ENCODE measurements at regions not wholly inside any gene's neighbourhood (a gene's known extent, or its start where the extent isn't known, plus 50 kb on each side); places are given as distances from the start of the nearest gene placed in this dataset.
"Not testable (repeated sequence)": the region's sequence is repeated elsewhere in the genome, so short reads cannot be mapped to it uniquely, and the experiment has no call there.

DNA sequence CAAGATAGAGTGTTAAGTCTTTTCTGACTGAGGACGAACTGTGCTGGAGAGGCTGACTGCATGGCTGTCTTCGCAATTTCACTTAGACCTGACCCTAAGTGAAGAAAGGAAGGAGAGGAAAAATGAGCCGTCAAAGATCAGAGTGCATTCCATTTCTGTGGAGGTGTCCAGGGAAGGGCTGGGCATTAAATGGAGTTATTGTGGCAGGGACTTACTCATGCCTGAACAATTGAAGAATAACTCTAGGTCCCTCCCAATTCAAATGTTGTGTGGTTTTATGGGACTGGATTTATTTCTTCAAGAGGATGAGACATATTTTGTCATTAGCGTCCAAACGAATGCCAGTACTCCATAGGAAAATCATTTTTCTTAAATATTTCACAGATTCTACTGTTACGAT lies 187.3 kb upstream of the CFAP20DC start:
- intact Hi-C loops (cut with DNase I, micrococcal nuclease) = no loop called here
- DNase-seq (no peak), ATAC-seq (no peak)

- intact Hi-C loops (cut with DNase I, micrococcal nuclease) = no loop called here
- DNase-seq = no peak
- no peak for ATAC-seq
Observed at GRCh38 chr3:59235634-59236012, 185.8 kb upstream of the CFAP20DC start.

DNA sequence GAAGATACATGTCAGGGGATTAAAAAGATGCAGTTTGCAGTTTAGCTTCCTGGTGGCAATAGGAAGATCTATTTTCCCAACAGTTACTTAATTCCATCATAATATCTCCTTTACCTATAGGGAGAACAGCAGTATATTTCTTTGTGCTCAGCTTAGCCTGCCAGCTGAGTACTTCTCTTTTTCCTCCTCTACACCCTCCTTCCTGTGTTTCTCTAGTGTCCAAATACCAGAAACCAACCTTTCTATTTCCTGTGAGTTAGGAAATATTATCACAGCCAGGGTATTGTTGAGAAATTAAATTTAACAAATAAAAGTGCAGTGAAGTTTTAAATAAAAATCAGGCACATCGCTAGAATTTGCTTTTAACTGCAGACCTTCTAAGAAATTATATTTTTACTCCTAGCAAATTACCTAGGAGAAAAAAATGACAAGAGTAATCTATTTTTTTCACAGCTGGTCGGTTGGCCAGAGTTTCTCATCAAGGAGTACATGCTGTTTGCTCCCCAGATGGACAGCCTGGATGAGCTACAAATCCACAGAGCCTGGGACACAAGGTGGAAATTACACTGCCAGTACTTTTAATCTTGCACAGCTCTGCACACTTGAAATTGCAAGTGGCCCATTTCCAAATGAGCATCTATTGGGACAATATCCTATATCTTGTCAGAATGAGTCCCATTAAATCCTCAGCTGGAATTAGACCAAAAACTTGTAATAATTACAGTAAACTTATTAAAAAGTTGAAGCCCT lies 185.2 kb upstream of the CFAP20DC start:
- DNase-seq = no peak
- intact Hi-C loops (cut with DNase I, micrococcal nuclease) = no loop called here
- no peak for ATAC-seq

DNA sequence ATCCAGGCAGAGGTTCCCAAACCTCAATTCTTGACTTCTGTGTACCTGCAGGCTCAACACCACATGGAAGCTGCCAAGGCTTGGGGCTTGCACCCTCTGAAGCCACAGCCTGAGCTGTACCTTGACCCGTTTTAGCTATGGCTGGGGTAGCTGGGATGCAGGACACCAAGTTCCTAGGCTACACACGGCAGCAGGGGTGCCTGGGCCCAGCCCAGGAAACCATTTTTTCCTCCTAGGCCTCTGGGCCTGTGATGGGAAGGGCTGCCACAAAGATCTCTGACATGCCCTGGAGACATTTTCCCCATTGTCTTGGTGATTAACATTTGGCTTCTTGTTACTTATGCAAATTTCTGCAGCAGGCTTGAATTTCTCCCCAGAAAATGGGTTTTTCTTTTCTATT lies 180.6 kb upstream of the CFAP20DC start:
- ATAC-seq; intact Hi-C loops (cut with DNase I, micrococcal nuclease); DNase-seq: not testable (repeated sequence)

- no peak for ATAC-seq
- intact Hi-C loops (cut with DNase I, micrococcal nuclease) = no loop called here
Observed at GRCh38 chr3:59213860-59214259, 164.0 kb upstream of the CFAP20DC start.

DNA sequence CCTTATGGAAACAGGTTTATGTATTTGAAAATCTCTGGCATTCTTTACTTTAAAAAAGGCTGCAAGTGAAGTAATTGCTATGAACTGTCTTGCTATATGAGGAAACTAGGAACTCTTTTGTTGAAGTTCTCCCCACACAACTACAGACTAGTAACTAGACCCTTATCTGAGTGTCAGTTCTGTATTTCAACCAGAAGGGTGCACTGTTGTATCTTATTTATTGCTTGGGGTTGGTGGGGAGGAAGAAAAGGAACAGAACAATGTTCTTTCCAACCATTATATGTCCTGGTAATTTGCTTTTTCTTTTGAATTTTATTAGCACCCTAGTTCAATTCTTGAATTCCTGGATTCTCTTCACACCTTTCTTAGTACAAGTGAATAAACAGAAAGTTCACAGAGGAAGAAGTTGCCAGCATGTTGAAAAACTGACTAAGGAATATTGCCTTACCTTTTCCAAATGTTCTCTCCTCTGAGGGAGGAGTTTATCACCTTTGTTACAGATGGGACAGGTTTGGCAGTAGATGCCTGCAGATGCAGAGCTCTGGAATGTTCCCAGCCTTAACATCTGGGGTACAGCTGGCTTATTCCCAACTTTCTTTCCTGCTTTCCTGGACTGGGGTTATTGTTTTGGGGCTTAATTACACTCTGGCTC lies 162.4 kb upstream of the CFAP20DC start:
- intact Hi-C loops (cut with DNase I, micrococcal nuclease) = no loop called here
- DNase-seq (no peak), ATAC-seq (peak; percentile 78)

More at GRCh38 chr3:59213860-59214259, 164.0 kb upstream of the CFAP20DC start:
- DNase-seq = no peak

DNA sequence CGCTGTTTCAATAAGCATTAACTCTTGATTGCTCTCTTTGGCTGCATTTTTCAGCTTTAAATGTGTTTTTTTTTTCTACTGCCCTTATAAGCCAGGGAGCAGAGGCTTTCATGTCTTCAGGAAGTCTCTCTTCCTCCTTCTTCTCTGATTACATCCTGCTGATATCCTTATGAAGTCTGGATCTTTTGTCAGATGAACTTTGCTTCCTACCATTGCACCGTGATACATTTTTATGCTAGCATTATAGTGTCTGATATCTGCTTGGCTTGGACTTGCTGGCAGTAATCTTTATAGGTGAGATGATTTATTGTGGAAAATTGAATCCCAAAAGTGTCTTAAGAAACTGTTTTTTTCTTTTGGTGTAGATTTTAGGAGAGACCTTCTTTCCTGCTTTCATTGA lies 160.4 kb upstream of the CFAP20DC start:
- intact Hi-C loops (cut with DNase I, micrococcal nuclease) = no loop called here
- DNase-seq = no peak
- peak; percentile 96 for ATAC-seq

DNA sequence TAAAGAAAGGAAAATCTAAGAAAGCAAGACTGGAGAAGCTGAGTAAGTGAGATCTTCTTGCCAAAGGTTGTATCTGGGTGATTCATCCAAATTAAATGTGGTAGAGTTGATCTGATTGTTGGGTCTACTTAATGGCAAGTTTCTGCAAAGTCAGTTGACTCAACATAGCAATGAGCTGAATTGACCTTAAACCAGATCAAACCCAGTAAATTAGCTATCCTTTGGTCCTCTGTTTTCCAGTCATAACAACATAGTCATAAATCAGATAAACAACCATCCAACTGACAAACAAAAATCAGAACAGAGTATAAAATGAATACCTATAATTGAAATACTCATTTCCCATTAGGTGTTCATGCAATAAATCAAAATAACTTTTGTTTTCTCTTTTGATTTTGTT lies 142.6 kb upstream of the CFAP20DC start:
- intact Hi-C loops (cut with DNase I, micrococcal nuclease) = no loop called here
- DNase-seq (no peak), ATAC-seq (no peak)

DNA sequence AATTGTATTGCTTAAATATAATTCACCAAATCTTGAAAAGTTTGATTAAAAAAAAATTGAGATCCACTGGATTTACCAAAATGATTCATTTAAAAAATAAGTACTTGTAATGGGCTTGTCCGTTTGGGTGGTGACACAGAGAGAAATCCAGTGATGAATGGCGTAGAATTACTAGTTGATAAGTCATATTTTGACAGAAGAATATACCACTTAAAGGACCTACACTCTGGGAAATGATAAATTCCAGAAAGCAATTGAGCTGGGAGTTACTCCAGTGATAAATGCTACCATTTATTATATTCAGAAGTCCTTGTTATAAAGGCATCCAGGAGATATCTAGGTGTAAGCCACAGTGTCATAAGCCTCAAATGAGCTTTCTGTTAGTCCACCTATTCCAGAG lies 141.8 kb upstream of the CFAP20DC start:
- DNase-seq = no peak
- intact Hi-C loops (cut with DNase I, micrococcal nuclease) = no loop called here
- ATAC-seq = no peak

- DNase-seq (peak in 1 of 2 donors; percentile 7), ATAC-seq (peak; percentile 79)
- intact Hi-C loops (cut with DNase I, micrococcal nuclease) = no loop called here
Observed at GRCh38 chr3:59189939-59190338, 140.1 kb upstream of the CFAP20DC start.

DNA sequence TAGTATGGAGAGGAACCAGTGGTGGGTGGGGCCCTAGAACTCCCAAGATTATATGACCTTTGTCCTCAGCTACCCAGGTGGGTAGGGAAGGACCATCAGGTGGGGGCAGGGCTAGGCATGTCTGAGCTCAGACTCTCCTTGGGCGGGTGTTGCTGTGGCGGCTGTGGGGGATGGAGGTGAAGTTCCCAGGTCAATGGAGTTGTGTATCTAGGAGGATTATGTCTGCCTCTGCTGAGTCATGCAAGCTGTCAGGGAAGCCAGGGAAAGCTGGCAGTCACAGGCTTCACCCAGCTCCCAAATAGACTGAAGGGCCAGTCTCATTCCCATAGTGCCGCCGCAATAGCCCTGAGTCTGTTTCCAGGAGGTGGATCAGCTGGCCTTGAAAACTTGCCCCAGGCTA lies 139.7 kb upstream of the CFAP20DC start:
- DNase-seq = peak; percentile 33 to 43
- ATAC-seq = peak; percentile 86
- intact Hi-C loops (cut with DNase I, micrococcal nuclease) = no loop called here

- DNase-seq = no peak
- no peak for ATAC-seq
- intact Hi-C loops (cut with DNase I, micrococcal nuclease) = no loop called here
Observed at GRCh38 chr3:59186725-59187124, 136.9 kb upstream of the CFAP20DC start.

DNA sequence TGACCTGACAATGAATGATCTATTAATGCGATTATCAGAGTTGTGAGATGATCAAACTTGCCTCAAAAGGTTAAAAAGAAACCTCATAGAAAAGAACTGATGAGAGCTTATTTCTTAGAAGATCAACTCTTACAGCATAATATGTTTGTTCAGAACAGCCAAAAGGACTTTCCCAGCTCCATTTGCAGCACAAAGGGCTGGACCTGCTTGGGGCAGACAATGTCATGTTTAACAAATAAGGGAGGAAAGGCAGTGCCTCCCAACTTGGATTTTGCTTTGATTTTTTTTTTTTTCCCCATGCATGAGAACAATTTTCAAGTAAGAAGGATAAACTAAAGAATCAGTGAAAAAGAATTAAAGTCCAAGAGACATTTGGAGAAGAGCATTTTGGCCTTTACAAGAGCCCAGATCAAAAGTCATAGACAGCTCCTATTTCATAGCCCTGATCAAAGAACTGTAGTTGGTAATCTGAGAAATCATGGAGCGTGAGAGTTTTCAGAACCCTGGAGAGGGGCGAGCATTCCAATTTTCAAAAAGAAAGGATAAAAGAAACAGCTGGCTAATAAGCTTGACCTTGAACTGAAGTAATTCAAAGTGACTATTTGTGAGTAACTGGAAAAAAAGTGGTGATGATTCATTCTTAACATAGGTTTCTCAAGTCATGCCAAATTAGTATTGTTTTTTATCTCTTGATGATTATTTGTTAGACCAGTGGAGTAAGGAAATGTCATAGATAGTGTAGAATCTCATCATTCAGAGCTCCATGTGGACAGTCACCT lies 136.0 kb upstream of the CFAP20DC start:
- ATAC-seq = no peak
- intact Hi-C loops (cut with DNase I, micrococcal nuclease) = no loop called here
- DNase-seq = no peak

GRCh38 chr3:59180006-59180405 lies 130.2 kb upstream of the CFAP20DC start:
- intact Hi-C loops (cut with DNase I, micrococcal nuclease) = no loop called here
- DNase-seq (no peak), ATAC-seq (no peak)

DNA sequence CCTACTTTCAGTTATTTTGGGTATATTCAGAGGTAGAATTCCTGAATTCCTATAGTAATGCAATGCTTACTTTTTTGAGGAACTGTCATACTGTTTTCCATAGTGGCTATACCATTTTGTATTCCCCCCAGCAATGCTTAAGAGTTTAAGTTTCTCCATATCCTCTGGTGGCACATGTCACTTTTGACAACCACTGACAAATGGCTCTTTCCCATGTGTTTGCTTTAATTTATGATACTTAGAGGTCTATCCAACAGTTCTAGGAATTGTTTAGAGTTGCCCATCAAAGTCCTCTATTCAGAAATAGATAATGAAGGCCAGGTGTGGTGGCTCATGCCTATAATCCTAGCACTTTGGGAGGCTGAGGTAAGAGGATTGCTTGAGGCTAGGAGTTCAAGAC lies 128.9 kb upstream of the CFAP20DC start:
- intact Hi-C loops (cut with DNase I, micrococcal nuclease) = no loop called here
- ATAC-seq (no peak), DNase-seq (no peak)

GRCh38 chr3:59171491-59171890 lies 121.7 kb upstream of the CFAP20DC start:
- intact Hi-C loops (cut with DNase I, micrococcal nuclease) = no loop called here
- ATAC-seq = no peak
- DNase-seq = no peak

- ATAC-seq; DNase-seq; intact Hi-C loops (cut with DNase I, micrococcal nuclease): not testable (repeated sequence)
Observed at GRCh38 chr3:59170166-59170565, 120.3 kb upstream of the CFAP20DC start.

GRCh38 chr3:59167756-59168155 lies 117.9 kb upstream of the CFAP20DC start:
- no peak for ATAC-seq
- DNase-seq = no peak
- intact Hi-C loops (cut with DNase I, micrococcal nuclease) = no loop called here

DNA sequence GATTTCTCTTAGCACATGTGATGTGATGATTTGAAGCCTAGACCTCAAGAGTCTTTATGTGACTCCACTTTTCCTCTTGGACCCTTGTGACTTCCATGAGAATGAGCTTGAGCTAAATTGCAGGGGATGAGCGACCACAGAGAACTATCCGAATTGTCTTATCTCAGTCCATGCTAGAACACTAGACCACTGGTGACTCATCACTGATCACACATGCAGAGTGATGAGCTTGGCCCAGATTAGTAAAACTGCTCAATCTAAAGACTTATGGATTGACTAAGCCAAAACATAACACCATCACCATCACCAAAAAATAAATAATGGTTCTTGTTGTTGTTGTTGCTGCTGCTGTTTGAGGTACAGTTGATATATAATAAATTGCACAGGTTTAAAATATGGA lies 114.1 kb upstream of the CFAP20DC start:
- intact Hi-C loops (cut with DNase I, micrococcal nuclease) = no loop called here
- ATAC-seq = no peak
- no peak for DNase-seq

DNA sequence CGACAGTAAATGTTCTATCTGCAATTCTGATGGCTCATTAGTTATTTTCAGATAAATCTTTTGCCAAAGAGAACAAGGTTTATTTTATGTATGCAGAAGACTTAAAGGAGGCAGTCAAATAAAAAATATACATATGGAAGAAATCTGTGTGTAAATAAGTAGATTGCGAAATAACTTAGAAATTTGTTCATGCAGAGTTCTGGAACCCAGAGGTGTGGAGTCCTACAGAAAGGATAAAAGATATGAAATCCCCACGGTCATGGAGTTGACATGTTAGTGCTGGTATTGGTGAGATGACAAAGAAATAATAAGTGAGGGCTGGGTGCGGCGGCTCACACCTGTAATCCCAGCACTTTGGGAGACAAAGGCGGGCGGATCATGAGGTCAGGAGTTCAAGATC lies 111.2 kb upstream of the CFAP20DC start:
- intact Hi-C loops (cut with DNase I, micrococcal nuclease) = no loop called here

More for the DNA sequence above, 111.2 kb upstream of the CFAP20DC start:
- ATAC-seq = no peak
- no peak for DNase-seq
